Ovary (tissue), 3 donors: ENCODE measurements at regions not wholly inside any gene's neighbourhood (a gene's known extent, or its start where the extent isn't known, plus 50 kb on each side); places are given as distances from the start of the nearest gene placed in this dataset.

Experiments used
- CTCF ChIP-seq, 3 donors: fragments of 450-650 bp in 2 of 3; fragments of 200-600 bp in 1 of 3; IDR thresholded peaks; one replicate each; pipeline versions ENCODE4 v1.5.1 to v1.8.0; 2016 to 2022; ENCODE audit warnings: antibody characterized with exemption in 3 of 3, mild to moderate bottlenecking in 1 of 3
- EP300 ChIP-seq: sonication (generic); formaldehyde crosslinking; IDR thresholded peaks from one replicate; pipeline ENCODE4 v1.6.1; 2017; ENCODE audit warnings: antibody characterized with exemption
- POLR2A ChIP-seq: fragments of 450-650 bp; IDR thresholded peaks from one replicate; pipeline ENCODE4 v1.6.1; 2017; ENCODE audit warnings: antibody characterized with exemption, mild to moderate bottlenecking, moderate library complexity
- donor health status: DM: no; HTN: no; CAD: no.

- TF ChIP-seq CTCF (IDR thresholded peaks at IDR 0.05) = no peak
- TF ChIP-seq EP300 = no peak
- TF ChIP-seq POLR2A = no peak
Observed at GRCh38 chr14:87847216-87847755, 145.7 kb downstream of the GALC start.
